Endothelial cell of umbilical vein (primary cell): ENCODE measurements at regions not wholly inside any gene's neighbourhood (a gene's known extent, or its start where the extent isn't known, plus 50 kb on each side); places are given as distances from the start of the nearest gene placed in this dataset.

Source experiments
- BruUV-seq: library from RNA; stranded (reverse); fragments of 400-500 nt; replicated peaks from 2 replicates; lab custom pipeline; 2021; lab: Mats Ljungman, UMichigan
- CTCF ChIA-PET: fragments of 300-600, 350-600 bp; sonication (Branson Sonifier 250); formaldehyde crosslinking; loops from one replicate; lab custom pipeline; 2021; ENCODE audit warnings: antibody characterized with exemption, inconsistent platforms; lab: Charles Lee
- POLR2A ChIA-PET: fragments of 300-600, 350-600 bp; sonication (Branson Sonifier 250); formaldehyde crosslinking; loops from one replicate; lab custom pipeline; 2021; ENCODE audit warnings: antibody characterized with exemption, inconsistent platforms; lab: Charles Lee
- DNase-seq: peaks from one replicate; pipeline ENCODE4 v3.0.0-alpha.2; 2011; ENCODE audit warnings: low read depth, low spot score
- FAIRE-seq: peaks from 2 replicates; lab custom pipeline; 2011; peaks lifted over from hg19 to GRCh38; lab: Jason Lieb, UNC
- H2AFZ ChIP-seq: 2 replicates; pipeline ENCODE4 v1.6.0; 2012; ENCODE audit warnings: low read depth, low read length, control low read depth, inconsistent platforms
- H3K27ac ChIP-seq: 2 replicates; pipeline ENCODE4 v1.5.1; 2011; ENCODE audit warnings: low read depth, mild to moderate bottlenecking, control low read depth, low read length, moderate library complexity; ENCODE audit not compliant: insufficient read depth
- H3K27me3 ChIP-seq, 2 experiments: 2 replicates each; pipeline versions ENCODE4 v1.6.0 to v1.6.1; 2011; ENCODE audit warnings: low read length in 2 of 2, mixed read lengths in 1 of 2; ENCODE audit not compliant: control insufficient read depth in 2 of 2, insufficient read depth in 2 of 2
- H3K36me3 ChIP-seq, 2 experiments: 2 replicates in 1 of 2; 3 replicates in 1 of 2; pipeline ENCODE4 v1.5.1; 2011; ENCODE audit warnings: low read length in 2 of 2, mild to moderate bottlenecking in 1 of 2, moderate library complexity in 1 of 2; ENCODE audit not compliant: control insufficient read depth in 2 of 2, insufficient read depth in 2 of 2; ENCODE audit errors: extremely low read depth in 1 of 2
- H3K4me1 ChIP-seq: 3 replicates; pipeline ENCODE4 v1.5.1; 2011; ENCODE audit warnings: mild to moderate bottlenecking, low read length; ENCODE audit not compliant: control insufficient read depth, insufficient read depth; ENCODE audit errors: extremely low read depth
- H3K4me2 ChIP-seq: 2 replicates; pipeline ENCODE4 v1.6.1; 2011; ENCODE audit warnings: low read length, control low read depth, mixed read lengths; ENCODE audit not compliant: insufficient read depth
- H3K4me3 ChIP-seq, 3 experiments: fragments of 200-600 bp in 1 of 3; sonication (generic), shearing (Covaris generic) in 1 of 3; replicated peaks in 1 of 3; 2 replicates each; pipeline ENCODE4 v1.5.1; 2011 to 2016; ENCODE audit warnings: control low read depth in 3 of 3, low read length in 3 of 3, mild to moderate bottlenecking in 2 of 3, inconsistent platforms in 1 of 3, low read depth in 1 of 3, moderate library complexity in 1 of 3; ENCODE audit not compliant: insufficient read depth in 1 of 3
- H3K79me2 ChIP-seq: 2 replicates; pipeline ENCODE4 v1.6.0; 2012; ENCODE audit warnings: low read length, inconsistent platforms; ENCODE audit not compliant: control insufficient read depth, insufficient read depth
- H3K9ac ChIP-seq: replicated peaks from 2 replicates; pipeline ENCODE3; 2011; ENCODE audit warnings: low read length, control low read depth; ENCODE audit not compliant: insufficient read depth; ENCODE audit errors: extremely low read depth
- H3K9me1 ChIP-seq: replicated peaks from 3 replicates; pipeline ENCODE4 v1.6.0; 2011; ENCODE audit warnings: mild to moderate bottlenecking, low read length; ENCODE audit not compliant: control insufficient read depth, insufficient read depth; ENCODE audit errors: extremely low read depth
- H3K9me3 ChIP-seq: replicated peaks from 2 replicates; pipeline ENCODE4 v1.5.1; 2012; ENCODE audit warnings: low read length, inconsistent platforms; ENCODE audit not compliant: control insufficient read depth, insufficient read depth
- H4K20me1 ChIP-seq: replicated peaks from 2 replicates; pipeline ENCODE3; 2011; ENCODE audit warnings: mild to moderate bottlenecking, low read length; ENCODE audit not compliant: control insufficient read depth, insufficient read depth; ENCODE audit errors: extremely low read depth
- EZH2 ChIP-seq: IDR thresholded peaks from 2 replicates; pipeline ENCODE4 v1.6.1; 2012; ENCODE audit warnings: borderline replicate concordance, low read depth, mild to moderate bottlenecking, moderate library complexity, low read length, inconsistent platforms; ENCODE audit not compliant: severe bottlenecking
- FOS ChIP-seq: IDR thresholded peaks from 2 replicates; pipeline ENCODE4 v1.6.1; 2011; ENCODE audit warnings: mild to moderate bottlenecking, low read length, moderate library complexity, borderline replicate concordance; ENCODE audit not compliant: insufficient read depth
- GATA2 ChIP-seq: IDR thresholded peaks from 2 replicates; pipeline ENCODE4 v1.7.0; 2011; ENCODE audit warnings: low read depth, mild to moderate bottlenecking, moderate library complexity, mixed read lengths, low read length; ENCODE audit not compliant: insufficient read length, insufficient read depth
- JUN ChIP-seq: IDR thresholded peaks from 2 replicates; pipeline ENCODE4 v1.6.1; 2011; ENCODE audit warnings: borderline replicate concordance, low read depth; ENCODE audit not compliant: insufficient read length, insufficient read depth
- MYC ChIP-seq: IDR thresholded peaks from one replicate; pipeline ENCODE4 v1.6.1; 2011; ENCODE audit warnings: mild to moderate bottlenecking, low read depth, low read length
- POLR2A ChIP-seq: IDR thresholded peaks from 2 replicates; pipeline ENCODE4 v1.6.1; 2012; ENCODE audit warnings: low read depth, mild to moderate bottlenecking, control low read depth, low read length
- POLR2AphosphoS5 ChIP-seq: IDR thresholded peaks from 2 replicates; pipeline ENCODE4 v1.6.1; 2012; ENCODE audit warnings: low read depth, mild to moderate bottlenecking, control low read depth, low read length, moderate library complexity; ENCODE audit not compliant: insufficient read depth
- dilution Hi-C: fragments of 300-500 bp; cut with MboI; formaldehyde crosslinking; loops from one replicate; pipeline ENCODE4 v1.15.0; 2019; ENCODE audit warnings: low sequenced_read_pairs; ENCODE audit not compliant: extremely low pct_ligation_motif_present
- intact Hi-C: fragments of 100-400 bp; cut with micrococcal nuclease; formaldehyde crosslinking; loops from one replicate; pipeline ENCODE4 v1.10.0; 2022
- TF ChIP-seq, protein P1 (sequence below): IDR thresholded peaks from 2 replicates; pipeline ENCODE4 v1.6.1; 2011; ENCODE audit not compliant: insufficient read depth, insufficient read length
- TF ChIP-seq, protein P2 (sequence below), 2 donors: IDR thresholded peaks; 1 replicate in 1 of 2; 2 replicates in 1 of 2; pipeline ENCODE4 v1.5.1; 2011; ENCODE audit warnings: low read length in 2 of 2, mild to moderate bottlenecking in 2 of 2, moderate library complexity in 2 of 2, control low read depth in 1 of 2, inconsistent platforms in 1 of 2, low read depth in 1 of 2; ENCODE audit not compliant: insufficient read depth in 1 of 2; ENCODE audit errors: extremely low read depth in 1 of 2

GRCh38 chr6:149184523-149184922 is 133.0 kb upstream of the TAB2 start:
- no peaks in the 10 kb centered on the region for H3K27me3 ChIP-seq
- no peaks in the 10 kb centered on the region for H3K9me3 ChIP-seq
- TF ChIP-seq GATA2 (no peak), POLR2AphosphoS5 (no peak), EZH2 (no peak), JUN (no peak), MYC (no peak), POLR2A (no peak), FOS (no peak)
- TF ChIP-seq, protein P1, sequence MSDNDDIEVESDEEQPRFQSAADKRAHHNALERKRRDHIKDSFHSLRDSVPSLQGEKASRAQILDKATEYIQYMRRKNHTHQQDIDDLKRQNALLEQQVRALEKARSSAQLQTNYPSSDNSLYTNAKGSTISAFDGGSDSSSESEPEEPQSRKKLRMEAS, result no peak
- TF ChIP-seq, protein P2, sequence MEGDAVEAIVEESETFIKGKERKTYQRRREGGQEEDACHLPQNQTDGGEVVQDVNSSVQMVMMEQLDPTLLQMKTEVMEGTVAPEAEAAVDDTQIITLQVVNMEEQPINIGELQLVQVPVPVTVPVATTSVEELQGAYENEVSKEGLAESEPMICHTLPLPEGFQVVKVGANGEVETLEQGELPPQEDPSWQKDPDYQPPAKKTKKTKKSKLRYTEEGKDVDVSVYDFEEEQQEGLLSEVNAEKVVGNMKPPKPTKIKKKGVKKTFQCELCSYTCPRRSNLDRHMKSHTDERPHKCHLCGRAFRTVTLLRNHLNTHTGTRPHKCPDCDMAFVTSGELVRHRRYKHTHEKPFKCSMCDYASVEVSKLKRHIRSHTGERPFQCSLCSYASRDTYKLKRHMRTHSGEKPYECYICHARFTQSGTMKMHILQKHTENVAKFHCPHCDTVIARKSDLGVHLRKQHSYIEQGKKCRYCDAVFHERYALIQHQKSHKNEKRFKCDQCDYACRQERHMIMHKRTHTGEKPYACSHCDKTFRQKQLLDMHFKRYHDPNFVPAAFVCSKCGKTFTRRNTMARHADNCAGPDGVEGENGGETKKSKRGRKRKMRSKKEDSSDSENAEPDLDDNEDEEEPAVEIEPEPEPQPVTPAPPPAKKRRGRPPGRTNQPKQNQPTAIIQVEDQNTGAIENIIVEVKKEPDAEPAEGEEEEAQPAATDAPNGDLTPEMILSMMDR (IDR thresholded peaks at IDR 0.05; ENCODE audit: extremely low read depth in 1 of 2, insufficient read depth in 1 of 2, low read depth in 1 of 2, low read length in 2 of 2), result no peak
- no peaks in the 10 kb centered on the region for H4K20me1 ChIP-seq
- no peak overlapping the region for H3K27ac ChIP-seq
- H3K79me2 ChIP-seq, result no peaks in the 10 kb centered on the region
- no peak overlapping the region for H3K4me2 ChIP-seq
- DNase-seq (no peak), FAIRE-seq (no peak)
- no peak overlapping the region for H2AFZ ChIP-seq
- no peaks in the 10 kb centered on the region for H3K36me3 ChIP-seq
- intact Hi-C loops (no loop called here), dilution Hi-C loops (no loop called here)
- BruUV-seq, result no TSS peak
- H3K9me1 ChIP-seq, result no peaks in the 10 kb centered on the region
- no peak overlapping the region for H3K9ac ChIP-seq
- ChIA-PET CTCF (no interaction called here), POLR2A (no interaction called here)
- H3K4me1 ChIP-seq, result no peaks in the 10 kb centered on the region
- no peak overlapping the region for H3K4me3 ChIP-seq
